VCaP (cell line): ENCODE measurements at regions not wholly inside any gene's neighbourhood (a gene's known extent, or its start where the extent isn't known, plus 50 kb on each side); places are given as distances from the start of the nearest gene placed in this dataset.
A peak's percentile ranks its signal among the peaks of the same experiment; 100 is the strongest.

Experiments
- H3K27ac ChIP-seq: fragments of 450-650 bp; 2 replicates; pipeline ENCODE4 v1.5.1; 2017
- TF ChIP-seq, protein P1 (sequence below): fragments of 450-650 bp; conservative IDR thresholded peaks from 2 replicates; pipeline ENCODE4 v1.5.1; 2017; ENCODE audit warnings: mild to moderate bottlenecking, moderate library complexity

- H3K27ac ChIP-seq: no peak overlapping the region
- TF ChIP-seq, protein P1, sequence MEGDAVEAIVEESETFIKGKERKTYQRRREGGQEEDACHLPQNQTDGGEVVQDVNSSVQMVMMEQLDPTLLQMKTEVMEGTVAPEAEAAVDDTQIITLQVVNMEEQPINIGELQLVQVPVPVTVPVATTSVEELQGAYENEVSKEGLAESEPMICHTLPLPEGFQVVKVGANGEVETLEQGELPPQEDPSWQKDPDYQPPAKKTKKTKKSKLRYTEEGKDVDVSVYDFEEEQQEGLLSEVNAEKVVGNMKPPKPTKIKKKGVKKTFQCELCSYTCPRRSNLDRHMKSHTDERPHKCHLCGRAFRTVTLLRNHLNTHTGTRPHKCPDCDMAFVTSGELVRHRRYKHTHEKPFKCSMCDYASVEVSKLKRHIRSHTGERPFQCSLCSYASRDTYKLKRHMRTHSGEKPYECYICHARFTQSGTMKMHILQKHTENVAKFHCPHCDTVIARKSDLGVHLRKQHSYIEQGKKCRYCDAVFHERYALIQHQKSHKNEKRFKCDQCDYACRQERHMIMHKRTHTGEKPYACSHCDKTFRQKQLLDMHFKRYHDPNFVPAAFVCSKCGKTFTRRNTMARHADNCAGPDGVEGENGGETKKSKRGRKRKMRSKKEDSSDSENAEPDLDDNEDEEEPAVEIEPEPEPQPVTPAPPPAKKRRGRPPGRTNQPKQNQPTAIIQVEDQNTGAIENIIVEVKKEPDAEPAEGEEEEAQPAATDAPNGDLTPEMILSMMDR: no peak
Observed at GRCh38 chr9:115254287-115255180, 136.6 kb upstream of the TNC start.

- H3K27ac ChIP-seq: peak overlapping the region; percentile 54; the same call in 1 of the 2 replicates
- TF ChIP-seq, protein P1: no peak
Observed at GRCh38 chr9:115261656-115262081, 143.7 kb upstream of the TNC start.

DNA sequence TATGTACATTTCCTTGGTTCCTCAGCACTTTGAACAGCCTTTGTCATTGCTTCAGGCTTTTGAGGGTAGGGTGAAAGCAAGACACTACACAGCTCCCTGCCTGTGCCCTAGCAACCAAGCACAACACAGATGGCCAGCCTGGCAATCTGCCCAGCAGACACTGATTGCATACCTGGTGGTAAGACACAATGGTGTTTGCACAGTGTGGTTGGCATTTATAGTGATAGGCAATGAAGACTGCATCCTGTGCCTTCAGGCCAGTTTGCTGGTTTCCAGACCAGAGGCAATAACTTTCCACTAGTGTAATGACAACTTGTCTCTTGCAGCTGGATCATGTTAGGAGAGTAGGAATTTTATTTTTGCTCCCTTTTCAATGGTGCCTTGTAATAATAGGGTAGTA is 144.5 kb upstream of the TNC start:
- peak overlapping the region; percentile 54 for H3K27ac ChIP-seq

DNA sequence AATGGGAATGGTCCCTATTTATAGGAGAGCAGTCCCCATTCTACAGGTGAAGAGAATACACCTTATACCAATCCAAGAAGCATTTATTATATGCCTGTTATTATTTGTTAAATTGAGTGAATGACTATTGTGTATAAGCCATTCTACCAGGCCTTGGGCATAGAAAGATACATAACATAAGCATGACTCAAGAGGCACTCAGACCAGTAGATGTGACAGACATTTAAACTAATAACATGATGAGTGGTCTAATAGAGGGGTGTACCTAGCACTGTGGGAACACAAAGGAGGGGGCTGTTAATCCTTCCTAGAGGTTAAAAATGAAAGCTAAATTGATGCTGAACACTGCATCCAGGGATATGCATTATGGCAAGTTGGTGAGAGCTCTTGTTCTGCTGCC is 145.0 kb upstream of the TNC start:
- peak overlapping the region; percentile 54 for H3K27ac ChIP-seq
- TF ChIP-seq, protein P1: no peak

More for the DNA sequence above, 144.5 kb upstream of the TNC start:
- TF ChIP-seq, protein P1: no peak

- TF ChIP-seq, protein P1: no peak
- peak overlapping the region; percentile 54 for H3K27ac ChIP-seq
Observed at GRCh38 chr9:115263371-115264075, 145.6 kb upstream of the TNC start.

GRCh38 chr9:115264313-115264712 is 146.4 kb upstream of the TNC start:
- H3K27ac ChIP-seq: no peak overlapping the region
- TF ChIP-seq, protein P1: no peak

- H3K27ac ChIP-seq: no peak overlapping the region
- TF ChIP-seq, protein P1: no peak
Observed at GRCh38 chr9:115267790-115268189, 149.8 kb upstream of the TNC start.
